Stimulated activated CD4-positive, alpha-beta T cell treated with anti-CD3 and anti-CD28 coated beads, Interleukin-4, amount 100 ng/mL, for 1 hour (primary cell): ENCODE measurements at regions not wholly inside any gene's neighbourhood (a gene's known extent, or its start where the extent isn't known, plus 50 kb on each side); places are given as distances from the start of the nearest gene placed in this dataset.
"Not testable (repeated sequence)": the region's sequence is repeated elsewhere in the genome, so short reads cannot be mapped to it uniquely, and the experiment has no call there.

Experiments
- DNase-seq: peaks from one replicate; pipeline ENCODE4 v3.0.0-alpha.2; 2020

DNA sequence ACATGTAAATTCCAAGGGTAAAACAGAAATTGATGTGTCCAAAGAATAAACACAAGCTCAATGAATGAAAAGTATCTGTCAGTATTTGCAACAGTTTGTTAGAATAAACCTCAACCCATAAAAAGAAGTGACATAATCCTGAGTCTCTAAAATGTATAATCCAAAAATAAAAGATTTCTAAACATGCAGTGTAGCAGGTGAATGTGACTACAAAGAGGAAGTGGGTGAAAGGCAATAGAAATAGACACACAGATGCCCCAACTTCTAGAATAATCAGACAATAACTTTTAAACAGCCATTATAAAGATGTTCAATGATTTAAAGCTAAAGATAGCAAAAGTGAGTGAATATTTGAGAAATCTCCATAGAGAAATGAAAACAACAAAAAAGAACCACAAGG lies 1009.2 kb upstream of the GJE1 start:
- DNase-seq, result no peak

DNA sequence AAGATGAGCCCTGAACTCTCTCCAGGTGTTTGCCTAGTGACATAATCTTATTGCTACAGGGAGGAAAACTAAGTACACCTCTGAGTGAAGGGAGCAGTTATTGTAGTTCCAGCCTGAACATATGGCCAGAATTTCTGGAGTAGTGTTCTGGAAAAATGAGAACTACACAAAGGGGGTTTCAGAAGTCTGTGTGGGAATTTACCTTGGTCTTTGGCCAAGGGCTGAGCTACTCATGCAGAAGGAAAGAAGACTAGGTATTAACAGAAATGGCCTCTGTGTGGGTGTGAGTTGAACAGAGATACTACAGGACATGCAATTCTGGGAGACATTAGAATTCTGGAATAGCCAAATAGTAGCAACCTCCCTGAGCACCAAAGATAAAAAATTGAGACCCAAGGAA lies 1009.7 kb upstream of the GJE1 start:
- DNase-seq, result no peak

DNA sequence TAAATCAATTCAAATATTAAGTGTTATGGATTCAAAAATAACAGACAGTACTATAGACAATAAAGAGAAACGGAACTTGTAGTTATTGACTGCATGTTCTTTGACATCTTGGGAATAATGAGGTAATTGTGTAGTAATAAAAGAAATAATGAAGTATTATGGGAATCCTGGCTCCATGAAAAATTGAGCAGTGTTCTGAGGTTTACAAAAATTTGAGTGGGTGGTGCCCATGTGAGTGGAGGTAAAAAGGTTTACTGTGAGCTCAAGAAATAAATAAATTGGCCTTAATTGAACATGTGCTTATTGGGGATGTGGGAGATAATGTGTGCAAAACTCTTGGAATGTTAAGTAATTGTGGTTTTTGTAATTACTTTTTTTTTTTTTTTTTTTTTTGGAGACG lies 1013.7 kb upstream of the GJE1 start:
- DNase-seq, result no peak

DNA sequence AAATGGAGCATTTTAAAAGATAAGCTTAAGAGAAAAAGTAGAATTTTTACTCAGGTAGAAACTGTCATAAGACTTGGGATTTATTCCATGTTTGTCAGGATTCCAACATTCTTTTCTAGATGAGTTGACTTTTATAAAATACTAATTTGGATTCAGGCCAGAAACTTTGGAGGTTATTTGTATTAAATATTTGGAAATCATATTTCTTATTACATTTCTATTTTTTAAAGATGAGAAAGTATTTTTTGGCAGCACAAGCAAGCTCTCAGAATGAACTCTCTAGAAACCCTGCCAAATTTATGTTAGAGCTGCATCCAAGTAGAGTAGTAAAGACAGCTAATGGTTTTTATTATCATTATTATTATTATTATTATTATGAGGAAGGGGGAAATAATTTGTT lies 1014.9 kb upstream of the GJE1 start:
- no peak for DNase-seq

DNA sequence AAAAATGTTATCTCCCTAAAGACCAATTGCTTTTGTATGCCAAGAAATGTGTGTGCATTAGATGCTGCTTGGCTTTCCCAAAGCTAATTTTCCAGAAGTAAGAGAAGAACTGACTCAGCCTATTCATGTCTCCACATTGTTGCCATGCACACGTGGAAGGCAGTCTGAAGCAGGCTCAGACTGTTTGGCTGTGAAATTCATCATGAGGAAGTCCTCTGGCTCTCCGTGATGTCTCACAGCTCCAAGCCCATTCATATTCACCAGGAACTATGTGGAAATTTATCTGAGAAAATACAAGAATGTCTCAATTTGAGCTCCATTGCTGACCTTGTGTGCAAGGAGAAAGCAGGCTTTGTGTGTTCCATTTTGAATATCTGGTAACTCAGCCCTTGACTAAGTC lies 1022.2 kb upstream of the GJE1 start:
- DNase-seq, result no peak

DNA sequence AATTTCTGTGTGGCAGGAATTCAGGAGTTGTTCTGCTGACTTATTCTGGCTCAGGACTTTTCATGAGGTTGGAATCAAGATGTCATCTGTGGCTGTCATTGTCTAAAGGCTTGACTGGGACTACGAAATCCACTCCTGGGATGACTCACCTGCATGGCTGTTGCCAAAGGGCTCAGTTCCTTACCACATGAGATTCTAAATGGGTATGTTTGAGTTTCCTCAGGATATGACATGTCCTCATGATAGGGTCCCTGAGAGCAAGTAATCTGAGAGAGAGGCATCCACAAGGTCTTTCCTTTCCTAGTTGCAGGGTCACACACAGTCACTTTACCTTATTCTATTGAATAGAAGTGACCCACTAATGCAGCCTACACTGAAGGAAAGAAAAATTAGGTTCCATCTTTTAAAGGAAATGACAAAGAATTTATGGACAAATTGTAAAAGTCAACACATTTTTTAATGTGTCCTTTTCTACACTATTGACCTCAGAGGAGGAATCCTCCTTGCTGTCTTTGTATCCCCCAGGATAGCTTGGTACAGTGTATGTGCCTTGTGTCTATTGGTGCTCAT lies 1025.0 kb upstream of the GJE1 start:
- no peak for DNase-seq

DNA sequence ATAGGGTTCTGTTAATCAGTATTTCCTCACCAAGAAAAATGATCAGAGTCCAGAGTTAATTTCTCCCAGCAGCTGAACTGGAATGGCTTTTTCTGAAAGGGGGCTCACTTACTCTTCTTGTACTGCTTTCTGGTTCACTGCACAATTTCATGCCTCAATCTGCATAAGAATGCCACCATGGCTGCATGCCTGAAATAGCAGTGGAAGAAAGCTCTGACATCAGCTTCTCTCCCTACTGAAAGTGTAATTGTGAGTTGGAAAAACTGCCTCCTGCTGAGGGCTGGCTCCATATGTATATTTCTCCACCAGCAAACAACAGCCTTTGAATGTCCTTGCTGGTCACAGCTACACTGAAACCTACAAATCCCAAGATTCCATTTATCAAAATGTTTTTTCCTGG lies 1027.2 kb upstream of the GJE1 start:
- DNase-seq, result no peak

DNA sequence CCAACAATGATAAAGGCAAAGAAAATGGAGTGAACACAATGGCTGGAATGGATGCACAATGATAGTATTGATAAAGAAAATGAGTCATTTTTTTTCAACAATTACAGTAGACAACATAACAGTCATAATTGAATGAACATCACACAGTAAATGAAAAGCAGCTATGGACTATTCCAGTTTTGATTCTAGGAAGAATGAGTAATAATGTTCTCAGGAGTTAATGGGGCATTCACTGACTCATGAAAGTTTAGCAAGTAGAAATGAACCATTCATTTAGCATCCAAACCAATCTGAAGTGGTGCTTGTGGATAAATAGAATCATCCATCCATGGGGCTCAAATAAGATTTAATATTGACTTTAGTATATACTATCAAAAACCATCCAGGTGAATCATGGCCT lies 1029.5 kb upstream of the GJE1 start:
- DNase-seq, result no peak

DNA sequence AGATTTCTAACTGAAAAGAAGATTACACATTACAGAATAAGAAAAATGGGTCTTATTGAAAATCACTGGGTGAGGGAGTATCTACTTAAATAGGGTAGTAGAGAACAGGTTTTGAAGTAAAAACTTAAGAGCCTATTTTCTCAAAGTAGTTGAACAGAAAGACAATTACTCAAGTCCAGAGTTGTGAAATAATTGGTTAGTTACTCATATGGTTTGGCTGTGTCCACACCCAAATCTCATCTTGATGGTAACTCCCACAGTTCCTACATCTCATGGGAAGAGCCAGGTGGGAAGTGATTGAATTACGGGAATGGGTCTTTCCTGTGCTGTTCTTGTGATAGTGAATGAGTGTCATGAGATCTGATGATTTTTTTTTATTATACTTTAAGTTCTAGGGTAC lies 1035.3 kb upstream of the GJE1 start:
- no peak for DNase-seq

DNA sequence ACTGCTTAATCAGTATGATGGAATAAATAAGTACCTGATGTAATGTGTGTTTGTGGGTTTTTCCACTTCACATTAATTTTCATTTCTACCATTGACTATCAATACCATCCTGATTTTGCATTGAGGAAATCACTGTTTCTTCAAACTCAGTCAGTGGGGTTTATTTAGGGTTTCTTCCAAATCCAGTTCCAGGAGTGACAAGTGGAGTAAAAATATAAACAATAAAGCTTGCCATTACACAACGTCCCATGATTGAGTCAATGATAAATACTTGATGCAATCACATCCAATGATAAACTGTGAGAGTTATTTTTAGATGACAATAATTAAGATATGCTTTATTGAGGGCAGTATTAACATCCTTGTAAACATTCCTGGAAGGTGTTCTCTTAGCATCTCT lies 1037.4 kb upstream of the GJE1 start:
- no peak for DNase-seq

DNA sequence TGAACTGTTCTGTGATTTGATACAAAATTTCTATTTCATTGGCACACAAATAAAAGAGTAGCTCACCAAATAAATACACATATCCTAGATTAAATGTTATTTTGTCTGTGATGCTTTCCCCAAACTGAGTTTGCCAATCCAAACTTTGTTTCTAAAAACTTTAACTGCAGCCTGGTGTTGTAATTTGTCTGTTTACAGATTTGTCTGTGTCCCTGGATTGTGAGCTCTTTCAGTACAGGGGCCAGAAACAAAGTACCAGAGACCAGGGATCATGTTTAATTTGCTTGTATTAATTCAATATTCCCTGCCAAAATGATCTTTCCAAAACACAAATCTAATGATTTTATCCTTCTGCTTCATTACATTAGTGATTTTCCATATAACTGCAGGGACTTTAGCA lies 1044.6 kb upstream of the GJE1 start:
- no peak for DNase-seq

DNA sequence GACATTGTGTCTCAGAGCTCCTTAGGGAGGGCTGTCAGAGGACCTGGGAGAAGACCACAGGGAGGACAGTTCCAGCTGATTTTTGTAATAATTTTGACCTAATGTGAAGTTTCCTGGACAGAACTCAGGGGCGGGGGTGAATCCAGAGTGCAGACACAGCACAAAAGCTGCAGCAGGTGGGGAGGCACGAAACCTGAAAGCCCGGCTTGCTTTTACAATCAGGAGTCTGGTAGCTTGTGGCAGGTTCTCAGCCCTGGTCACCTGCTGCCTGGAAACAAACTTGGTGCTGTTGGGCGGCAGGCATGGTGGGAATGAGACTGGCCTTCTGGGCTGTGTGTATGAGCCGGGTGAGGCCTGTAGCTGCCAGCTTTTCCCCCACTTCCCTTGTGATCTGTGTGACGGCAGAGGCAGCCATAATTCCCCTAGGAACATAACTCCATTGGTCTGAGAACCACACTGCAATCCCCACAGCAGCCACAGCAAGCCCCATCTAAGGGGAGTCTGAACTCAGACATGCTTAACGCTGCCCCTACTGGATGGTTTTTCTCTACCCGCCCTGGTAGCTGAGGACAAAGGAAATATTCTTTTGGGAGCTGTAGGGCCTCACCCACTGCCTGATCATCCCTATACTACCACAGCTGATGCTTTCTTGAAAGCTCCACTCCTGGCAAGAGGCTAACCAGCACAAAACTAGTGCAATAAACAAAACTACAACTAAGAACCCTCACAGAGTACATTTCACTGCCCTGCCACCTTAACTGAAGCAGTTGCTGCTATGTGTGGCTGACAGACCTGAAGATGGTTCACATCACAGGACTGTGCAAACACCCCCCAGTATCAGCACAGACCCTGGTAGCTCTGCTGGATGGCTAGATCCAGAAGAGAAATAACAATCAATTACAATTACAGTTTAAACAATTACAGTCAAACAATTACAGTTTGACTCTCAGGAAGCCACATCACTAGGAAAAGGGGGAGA lies 1055.1 kb upstream of the GJE1 start:
- peak; percentile 3 for DNase-seq

DNA sequence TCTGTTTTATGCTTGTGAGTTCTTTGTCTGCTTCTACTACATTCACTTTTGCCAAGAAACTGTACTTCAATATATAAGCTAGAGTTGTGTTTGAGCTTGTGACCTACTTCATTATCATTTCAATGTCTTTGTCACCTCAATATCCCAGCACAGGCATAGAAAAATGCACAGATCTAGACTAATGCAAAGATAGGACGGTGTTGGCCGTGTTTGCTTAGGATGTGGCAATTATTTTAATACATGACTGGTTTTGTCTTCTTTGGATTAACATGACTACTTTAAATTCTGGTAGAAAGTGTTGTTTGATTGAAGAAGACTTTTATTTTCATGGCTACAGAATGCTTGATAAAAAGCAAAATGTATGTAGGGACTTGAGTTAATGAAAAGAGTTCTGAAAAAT lies 1075.0 kb upstream of the GJE1 start:
- no peak for DNase-seq

DNA sequence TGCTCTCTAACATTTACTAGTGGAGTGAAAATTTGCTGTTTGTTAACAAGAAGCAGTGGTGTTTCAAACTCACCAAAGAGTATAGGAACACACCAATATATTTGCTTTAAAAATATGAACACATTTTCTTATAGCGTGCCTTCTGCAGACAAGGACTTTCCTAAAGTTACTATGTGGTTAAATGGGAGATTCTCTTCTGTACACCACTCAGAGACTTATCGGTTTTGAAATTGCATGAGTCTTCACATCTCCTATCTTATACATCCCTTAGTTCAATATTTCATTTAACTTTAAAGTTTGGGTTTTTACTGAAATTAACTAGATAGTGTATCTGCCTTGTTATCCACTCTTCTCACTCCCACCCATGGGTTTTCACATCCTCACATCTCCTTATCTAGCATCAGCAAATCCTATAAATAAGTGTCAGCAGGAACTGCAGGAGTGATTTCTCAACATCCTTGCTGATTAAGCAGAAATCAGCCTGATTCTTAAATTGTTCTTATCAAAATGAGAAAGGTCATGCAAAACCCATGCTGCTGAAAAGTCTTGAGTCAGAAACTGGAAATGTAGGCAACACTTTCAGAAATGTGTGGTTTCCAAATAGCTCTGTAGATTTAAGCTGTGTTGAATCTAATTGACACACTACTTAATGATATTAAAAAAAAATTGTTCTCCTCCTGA lies 1075.6 kb upstream of the GJE1 start:
- no peak for DNase-seq

DNA sequence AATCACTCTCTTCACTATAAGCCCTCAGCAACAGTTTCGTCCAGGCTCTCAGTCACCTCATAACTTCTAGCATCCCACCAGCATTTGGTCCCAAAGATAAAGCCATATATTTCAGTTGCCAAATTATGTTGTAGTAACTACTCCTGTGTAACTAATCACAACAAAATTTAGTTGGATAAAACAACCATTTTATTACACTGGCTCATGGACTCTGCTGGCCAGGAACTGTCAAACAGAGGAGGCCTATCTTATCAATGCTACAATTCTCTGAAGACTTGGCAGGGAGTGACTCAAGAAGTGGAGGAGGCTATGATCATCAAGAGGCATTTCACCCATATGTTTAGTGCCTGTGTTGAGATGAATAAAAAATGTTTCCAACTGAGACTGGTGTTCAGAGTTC lies 1082.3 kb upstream of the GJE1 start:
- no peak for DNase-seq

DNA sequence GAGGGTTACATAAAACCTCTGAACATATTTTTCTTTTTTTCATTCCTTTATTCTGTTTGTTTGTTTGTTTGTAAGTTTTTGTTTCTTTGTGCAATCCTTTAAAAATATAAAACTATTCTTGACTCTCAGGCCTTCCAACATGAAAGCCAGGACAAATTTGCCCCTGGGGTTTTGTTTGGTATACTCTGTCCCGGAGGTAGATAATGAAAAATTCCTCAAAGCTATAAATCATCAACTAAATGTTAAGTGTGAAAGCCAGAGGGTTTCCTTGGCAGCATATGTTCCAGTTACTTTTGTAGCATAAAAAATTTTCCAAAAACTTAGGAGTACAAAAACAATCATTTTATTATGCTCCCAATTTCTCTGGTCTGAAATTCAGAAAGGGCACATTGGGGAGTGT lies 1084.3 kb upstream of the GJE1 start:
- no peak for DNase-seq

DNA sequence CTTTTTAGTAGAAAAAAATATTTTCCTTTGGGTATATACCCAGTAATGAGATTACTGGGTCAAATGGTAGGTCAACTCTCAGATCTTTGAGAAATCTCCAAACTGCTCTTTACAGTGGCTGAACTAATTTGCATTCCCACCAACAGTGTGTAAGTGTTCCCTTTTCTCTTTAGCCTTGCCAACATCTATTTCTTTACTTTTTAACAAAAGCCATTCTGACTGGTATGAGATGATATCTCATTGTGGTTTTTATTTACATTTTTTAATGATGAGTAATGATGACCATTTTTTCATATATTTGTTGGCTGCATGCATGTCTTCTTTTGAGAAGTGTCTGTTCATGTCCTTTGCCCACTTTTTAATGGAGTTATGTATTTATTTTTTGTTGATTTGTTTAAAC lies 1086.2 kb upstream of the GJE1 start:
- not testable (repeated sequence) for DNase-seq

DNA sequence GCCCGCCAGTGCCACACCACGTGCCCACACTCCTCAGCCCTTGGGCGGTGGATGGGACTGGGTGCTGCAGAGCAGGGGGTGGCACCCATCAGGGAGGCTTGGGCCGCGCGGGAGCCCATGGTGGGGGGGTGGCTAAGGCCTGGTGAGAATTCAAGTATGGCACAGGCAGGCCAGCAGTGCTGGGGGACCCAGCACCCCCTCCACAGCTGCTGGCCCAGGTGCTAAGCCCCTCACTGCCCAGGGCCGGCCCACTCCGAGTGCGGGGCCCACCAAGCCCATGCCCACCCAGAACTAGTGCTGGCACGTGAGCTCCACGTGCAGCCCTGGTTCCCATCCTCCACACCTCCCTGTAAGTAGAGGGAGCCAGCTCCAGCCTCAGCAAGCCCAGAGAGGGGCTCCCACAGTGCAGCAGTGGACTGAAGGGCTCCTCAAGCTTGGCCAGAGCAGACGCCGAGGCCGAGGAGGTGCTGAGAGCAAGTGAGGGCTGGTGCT lies 1091.1 kb upstream of the GJE1 start:
- DNase-seq, result no peak

DNA sequence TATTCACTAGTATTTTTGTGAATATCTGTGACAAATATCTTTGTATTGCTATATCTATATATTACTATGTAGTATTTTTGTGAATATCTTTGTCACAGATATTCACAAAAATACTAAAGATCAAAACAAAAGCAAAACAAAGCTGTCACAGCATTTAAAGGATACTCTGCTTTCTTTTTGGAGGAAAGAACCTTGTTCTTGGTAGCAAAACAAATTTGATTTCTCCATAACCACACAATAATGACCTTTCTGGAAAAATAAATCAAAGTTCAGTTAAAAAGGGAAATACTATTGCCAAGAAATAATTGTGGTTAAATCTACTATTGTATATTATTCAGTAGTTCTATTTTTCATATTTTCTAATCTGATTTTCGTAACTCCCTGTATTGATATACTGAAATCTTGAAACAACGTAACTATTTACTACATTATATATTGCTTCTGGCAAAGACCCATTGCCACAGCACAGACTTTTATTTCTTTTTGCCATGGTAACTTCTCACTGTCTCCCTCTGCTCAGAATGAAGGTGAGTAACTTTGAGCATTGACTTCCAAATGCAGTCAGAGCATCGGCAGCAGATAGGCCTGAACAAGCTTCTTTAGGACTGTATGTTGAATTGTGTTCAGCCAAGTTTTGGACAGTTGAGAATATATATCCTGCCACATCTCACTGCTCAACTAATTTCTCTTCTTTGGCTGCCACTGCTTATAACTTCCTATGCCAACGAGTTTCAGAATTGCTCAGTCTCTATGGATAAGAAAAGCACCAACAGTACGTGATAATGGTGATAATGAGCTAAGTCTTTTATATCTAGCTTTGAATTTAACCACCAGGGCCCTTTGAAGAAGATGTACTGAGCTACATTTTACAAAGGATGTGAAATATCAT lies 1097.2 kb upstream of the GJE1 start:
- DNase-seq, result no peak

DNA sequence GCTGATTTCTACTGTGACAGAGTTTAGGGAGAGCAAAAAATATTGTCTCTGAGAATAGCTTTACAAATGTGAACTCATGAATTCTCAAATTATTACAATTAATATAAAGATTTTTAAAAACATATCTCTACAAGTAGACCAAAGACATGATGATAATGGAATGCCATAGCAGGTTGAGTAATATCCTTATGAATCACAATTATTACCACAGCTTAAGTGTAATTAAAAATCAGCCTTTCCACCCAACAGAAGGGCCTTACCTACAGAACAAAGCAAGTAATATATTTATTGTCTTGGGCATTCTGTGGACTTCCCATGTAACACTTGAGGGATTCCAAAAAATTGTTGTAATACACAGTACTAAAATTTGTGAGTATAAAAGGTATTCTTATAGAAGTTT lies 1099.6 kb upstream of the GJE1 start:
- no peak for DNase-seq

DNA sequence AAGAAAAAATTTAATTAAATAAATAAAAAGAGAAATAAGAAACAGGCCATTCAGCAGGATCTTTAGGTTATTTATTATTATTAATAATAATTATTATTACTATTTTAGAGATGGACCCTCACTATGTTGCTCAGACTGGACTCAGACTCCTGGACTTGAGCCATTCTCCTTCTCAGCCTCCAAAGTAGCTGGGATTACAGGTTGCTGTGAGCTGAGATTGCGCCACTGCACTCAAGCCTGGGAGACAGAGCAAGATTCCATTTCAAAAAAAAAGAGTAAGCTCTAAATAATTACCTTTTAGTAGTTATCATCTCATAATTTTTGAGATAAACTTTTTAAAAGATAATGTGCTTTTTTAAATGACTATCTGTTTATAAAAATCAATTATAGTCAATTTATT lies 1102.8 kb upstream of the GJE1 start:
- no peak for DNase-seq

DNA sequence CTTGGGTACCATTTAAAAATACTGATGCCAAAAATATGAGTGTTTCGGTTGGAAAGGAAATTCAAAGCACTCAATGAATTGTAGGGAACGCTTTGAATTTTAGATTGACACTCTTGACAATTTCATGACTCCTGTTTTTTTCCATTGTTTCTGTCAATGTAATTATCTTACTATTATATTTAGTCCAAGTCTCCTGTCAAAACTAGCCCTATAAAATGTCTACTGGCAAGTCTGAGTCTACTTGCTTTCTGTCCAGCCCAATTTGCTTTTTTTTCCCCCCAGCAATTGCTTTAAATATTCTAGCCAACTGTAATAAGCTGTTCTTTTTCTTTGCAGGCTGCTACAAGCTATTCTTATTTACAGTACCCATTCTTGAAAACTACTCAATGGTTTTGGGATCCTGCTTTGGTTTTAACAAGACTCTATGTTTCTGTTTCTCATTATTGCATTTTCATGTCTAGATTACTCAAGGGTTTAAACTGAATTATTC lies 1103.9 kb upstream of the GJE1 start:
- DNase-seq, result no peak

DNA sequence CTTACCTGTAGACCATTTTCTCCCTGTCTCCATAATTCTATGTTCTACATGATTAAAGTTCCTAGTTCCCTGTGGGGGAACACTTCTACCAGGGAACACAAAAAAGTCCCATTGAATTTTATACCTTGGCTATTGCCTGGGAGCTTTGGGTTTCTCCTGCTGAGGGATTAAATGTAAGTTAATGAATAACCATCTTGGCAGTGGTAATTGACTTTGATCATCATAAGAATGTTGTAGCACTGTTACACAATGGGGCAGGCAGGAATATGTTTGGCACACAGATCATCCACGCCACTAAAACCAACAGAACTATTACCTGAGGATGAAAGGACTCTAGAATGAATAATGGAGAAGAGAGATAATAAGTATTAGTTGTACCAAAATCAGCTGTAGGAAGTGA lies 1106.2 kb upstream of the GJE1 start:
- DNase-seq, result no peak
